ENCODE measurements at regions not wholly inside any gene's neighbourhood (a gene's known extent, or its start where the extent isn't known, plus 50 kb on each side); places are given as distances from the start of the nearest gene placed in this dataset.

DNA sequence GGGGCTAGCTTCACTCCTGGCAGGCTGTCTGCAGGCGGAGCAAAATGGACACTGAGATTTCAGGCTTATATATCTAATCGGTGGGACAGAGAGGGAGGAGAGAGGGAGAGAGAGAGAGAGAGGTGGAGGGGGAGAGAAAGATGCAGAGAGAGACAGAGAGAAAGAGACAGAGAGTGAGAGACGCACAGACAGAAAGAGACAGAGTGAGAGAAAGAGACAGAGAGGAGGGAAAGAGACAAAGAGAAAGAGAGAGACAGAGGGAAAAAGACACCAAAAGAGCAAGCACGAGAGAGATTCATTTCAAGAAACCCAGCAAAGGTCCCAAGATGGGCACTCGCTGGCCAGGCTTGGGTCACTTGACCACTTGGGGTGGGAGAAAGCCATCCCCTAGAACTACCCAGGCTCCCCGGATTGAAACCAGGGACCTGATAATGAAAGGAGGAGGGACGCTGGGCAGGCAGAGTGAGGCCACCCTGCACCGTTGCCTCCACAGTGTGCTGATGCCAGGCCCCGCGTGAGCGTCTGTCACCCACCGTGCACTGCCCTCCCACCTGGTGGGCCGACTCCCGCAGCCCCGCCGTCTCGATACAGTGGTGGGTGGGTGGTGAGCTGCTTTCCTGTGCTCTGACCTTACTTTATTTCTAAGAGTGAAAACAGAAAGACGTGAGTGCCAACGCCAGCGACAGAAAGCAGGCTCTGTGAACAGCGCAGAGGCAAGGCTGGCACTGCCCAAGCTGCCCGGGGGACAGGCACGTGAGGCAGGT, 67.9 kb upstream of the SLCO4A1 start:
- TF ChIP-seq POLR2A (IDR thresholded peaks at IDR 0.05; ENCODE audit: low read depth, low read length) (no peak), CTCF (conservative IDR thresholded peaks at IDR 0.05; ENCODE audit: low read depth, low read length) (no peak), MXI1 (IDR thresholded peaks at IDR 0.05; ENCODE audit: borderline replicate concordance, low read depth, low read length) (no peak), RFX5 (IDR thresholded peaks at IDR 0.05; ENCODE audit: low read depth, low read length) (no peak), USF2 (IDR thresholded peaks at IDR 0.05; ENCODE audit: low read depth, low read length) (no peak), FOS (IDR thresholded peaks at IDR 0.05; ENCODE audit: low read depth, low read length) (no peak)

Measured in IMR-90 (cell line).